Ectodermal cell (in vitro differentiated cells): ENCODE measurements at regions not wholly inside any gene's neighbourhood (a gene's known extent, or its start where the extent isn't known, plus 50 kb on each side); places are given as distances from the start of the nearest gene placed in this dataset.
"Not testable (repeated sequence)": the region's sequence is repeated elsewhere in the genome, so short reads cannot be mapped to it uniquely, and the experiment has no call there.

Source experiments
- H3K27ac ChIP-seq: 2 replicates; pipeline ENCODE4 v1.7.0; 2013; ENCODE audit warnings: mild to moderate bottlenecking, low read depth, low read length; ENCODE audit not compliant: insufficient read depth, poor library complexity, severe bottlenecking
- H3K27me3 ChIP-seq: 2 replicates; pipeline ENCODE4 v1.7.0; 2013; ENCODE audit warnings: mild to moderate bottlenecking, low read length; ENCODE audit not compliant: insufficient read depth, control insufficient read depth, poor library complexity, severe bottlenecking
- H3K36me3 ChIP-seq: one replicate; pipeline ENCODE4 v1.7.0; 2013; ENCODE audit warnings: low read length; ENCODE audit not compliant: control insufficient read depth, insufficient read depth
- H3K4me1 ChIP-seq: one replicate; pipeline ENCODE4 v1.7.0; 2013; ENCODE audit warnings: low read length; ENCODE audit not compliant: control insufficient read depth, insufficient read depth
- H3K4me3 ChIP-seq: 2 replicates; pipeline ENCODE4 v1.7.0; 2013; ENCODE audit warnings: low read depth, low read length, control low read depth; ENCODE audit not compliant: insufficient read depth
- H3K9me3 ChIP-seq: 2 replicates; pipeline ENCODE4 v1.7.0; 2013; ENCODE audit warnings: mild to moderate bottlenecking, low read length, moderate library complexity; ENCODE audit not compliant: control insufficient read depth
- WGBS, 2 experiments: methylation state at CpG; one replicate each; pipeline ENCODE4 v1.1.7; 2013; ENCODE audit warnings: missing lambda C conversion rate in 2 of 2; 5-methylcytosine and 5-hydroxymethylcytosine counted together

DNA sequence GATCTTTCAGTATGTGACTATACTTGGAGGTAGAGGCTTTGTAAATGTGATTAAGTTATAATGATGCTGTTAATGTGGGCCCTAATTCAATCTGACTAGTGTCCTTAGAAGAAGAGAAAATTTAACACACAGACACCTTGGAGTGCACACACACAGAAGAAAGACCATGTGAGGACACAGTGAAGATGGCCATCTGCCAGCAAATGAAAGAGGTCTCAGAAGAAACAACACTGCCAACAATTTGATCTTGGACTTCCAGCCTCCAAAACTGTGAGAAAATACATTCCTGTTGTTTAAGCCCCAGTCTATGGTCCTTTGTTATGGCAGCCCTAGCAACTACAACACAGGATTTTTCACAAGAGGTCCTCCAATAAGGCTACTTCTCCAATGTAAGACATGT lies 120.9 kb upstream of the ABCB5 start:
- H3K36me3 ChIP-seq, result no peaks in the 10 kb centered on the region
- no peak overlapping the region for H3K4me3 ChIP-seq
- H3K4me1 ChIP-seq, result no peaks in the 10 kb centered on the region
- no peak overlapping the region for H3K27ac ChIP-seq
- no peaks in the 10 kb centered on the region for H3K9me3 ChIP-seq
- no peaks in the 10 kb centered on the region for H3K27me3 ChIP-seq

DNA sequence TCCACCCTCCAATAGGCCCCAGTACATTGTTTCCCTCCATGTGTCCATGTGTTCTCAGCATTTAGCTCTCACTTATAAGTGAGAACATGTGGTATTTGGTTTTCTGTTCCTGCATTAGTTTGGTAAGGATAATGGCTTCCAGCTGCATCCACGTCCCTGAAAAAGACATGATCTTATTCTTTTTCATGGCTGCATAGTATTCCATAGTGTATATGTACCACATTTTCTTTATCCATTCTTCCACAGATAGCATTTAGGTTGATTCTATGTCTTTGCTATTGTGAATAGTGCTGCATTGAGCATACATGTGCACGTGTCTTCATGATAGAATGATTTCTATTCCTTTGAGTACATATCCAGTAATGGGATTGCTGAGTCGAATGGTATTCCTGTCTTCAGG lies 114.0 kb upstream of the ABCB5 start:
- H3K27me3 ChIP-seq, H3K27ac ChIP-seq, H3K9me3 ChIP-seq, H3K4me1 ChIP-seq, H3K4me3 ChIP-seq, H3K36me3 ChIP-seq: not testable (repeated sequence)
- 90 to 95% methylated on average over 3 of the region's 3 CpGs for WGBS, 2 experiments

DNA sequence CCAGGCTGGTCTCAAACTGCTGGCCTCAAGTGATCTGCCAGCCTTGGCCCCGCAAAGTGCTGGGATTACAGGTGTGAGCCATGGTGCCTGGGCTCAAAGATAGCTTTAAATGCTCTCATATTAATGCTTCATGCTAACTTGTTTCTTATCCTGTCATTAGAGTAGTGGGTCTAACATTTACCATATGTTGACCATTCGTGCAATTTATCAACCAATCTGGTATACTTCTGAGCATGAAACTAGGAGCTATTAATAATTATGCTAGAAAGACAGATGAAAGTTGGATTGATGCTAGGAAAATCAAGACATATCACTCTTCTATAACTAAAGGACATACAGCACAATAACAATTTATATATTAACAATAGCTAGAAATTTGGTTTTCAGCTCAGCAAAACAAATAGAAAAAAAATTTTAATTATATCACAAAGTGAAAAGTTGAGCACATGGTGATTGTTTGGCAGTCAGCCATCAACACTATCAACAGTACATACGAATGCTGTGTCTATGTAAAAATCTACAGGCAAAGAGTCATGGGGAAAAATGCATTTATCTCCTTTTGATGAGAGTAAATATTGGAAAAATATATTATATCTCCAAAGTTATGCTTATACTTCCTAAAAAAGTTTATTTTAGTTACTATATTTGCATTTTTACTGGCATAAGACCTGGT lies 112.1 kb upstream of the ABCB5 start:
- WGBS, 2 experiments, result 87 to 93% methylated on average over 1 to 2 of the region's 3 CpGs
- H3K4me3 ChIP-seq, result no peak overlapping the region
- no peaks in the 10 kb centered on the region for H3K36me3 ChIP-seq
- no peaks in the 10 kb centered on the region for H3K4me1 ChIP-seq
- H3K9me3 ChIP-seq, result no peaks in the 10 kb centered on the region
- no peaks in the 10 kb centered on the region for H3K27me3 ChIP-seq
- no peak overlapping the region for H3K27ac ChIP-seq

DNA sequence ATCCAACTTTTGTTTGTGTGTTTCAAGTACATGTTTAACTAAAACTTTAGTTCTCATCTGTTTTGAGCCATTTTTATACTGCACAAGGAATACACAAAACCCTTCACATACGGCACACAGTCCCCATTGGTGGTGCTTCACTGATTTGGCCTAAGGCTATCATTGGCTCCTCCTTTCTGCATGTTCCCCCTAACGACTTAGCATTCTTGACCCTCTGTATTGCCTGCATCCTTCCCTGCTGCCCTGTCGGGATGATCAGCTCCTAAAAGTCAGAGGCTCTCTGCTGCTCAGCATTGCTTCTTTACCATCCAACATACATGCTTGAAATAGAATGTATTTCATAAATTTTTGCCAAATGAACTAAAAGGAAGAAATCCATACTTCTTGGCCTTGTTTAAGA lies 111.4 kb upstream of the ABCB5 start:
- H3K9me3 ChIP-seq, result no peaks in the 10 kb centered on the region
- H3K36me3 ChIP-seq, result no peaks in the 10 kb centered on the region
- H3K27me3 ChIP-seq, result no peaks in the 10 kb centered on the region
- H3K4me1 ChIP-seq, result no peaks in the 10 kb centered on the region
- WGBS, 2 experiments, result 62 to 65% methylated on average over 3 of the region's 3 CpGs
- H3K4me3 ChIP-seq, result no peak overlapping the region
- no peak overlapping the region for H3K27ac ChIP-seq

DNA sequence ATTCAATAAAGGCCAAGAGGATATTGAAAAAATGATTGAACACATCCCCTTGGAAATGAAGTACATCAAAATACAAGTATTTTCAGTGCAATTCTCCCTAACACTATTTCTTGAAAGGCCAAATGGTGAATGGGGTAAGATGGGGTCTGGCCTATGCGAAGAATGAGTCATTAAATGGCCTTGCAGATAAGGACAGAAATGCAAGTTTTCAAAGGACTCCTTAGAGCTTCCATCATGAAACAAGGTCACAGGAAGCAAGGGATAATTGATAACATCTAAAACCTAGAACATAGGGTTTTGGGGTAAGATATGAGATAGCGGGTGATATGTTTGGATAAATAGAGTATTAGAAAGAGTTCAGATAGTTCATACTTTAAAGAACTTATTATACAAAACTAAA lies 109.3 kb upstream of the ABCB5 start:
- no peak overlapping the region for H3K27ac ChIP-seq
- 94 to 100% methylated on average over 1 to 2 of the region's 2 CpGs for WGBS, 2 experiments
- no peaks in the 10 kb centered on the region for H3K9me3 ChIP-seq
- no peak overlapping the region for H3K4me3 ChIP-seq
- H3K27me3 ChIP-seq, result no peaks in the 10 kb centered on the region
- no peaks in the 10 kb centered on the region for H3K36me3 ChIP-seq
- no peaks in the 10 kb centered on the region for H3K4me1 ChIP-seq

DNA sequence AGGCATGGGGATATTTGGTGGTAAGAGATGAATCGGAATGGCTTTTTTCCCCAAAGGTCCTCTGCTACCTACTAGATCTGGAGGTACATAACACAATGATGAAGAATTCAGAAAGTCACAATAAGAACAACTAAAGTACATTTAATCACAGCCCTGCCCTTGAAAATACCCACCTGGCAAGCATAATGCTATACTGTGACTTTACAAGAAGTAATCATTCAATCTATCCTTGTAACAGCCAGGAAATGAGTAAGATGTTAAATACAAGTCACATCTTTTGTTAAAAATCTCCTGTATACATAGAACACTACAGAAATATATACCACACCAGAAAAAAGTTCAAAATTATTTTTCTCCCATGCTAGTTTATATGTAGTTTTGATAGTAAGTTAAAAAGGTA lies 108.3 kb upstream of the ABCB5 start:
- 88 to 100% methylated on average over 1 of the region's 1 CpG for WGBS, 2 experiments
- H3K27ac ChIP-seq, result no peak overlapping the region
- no peak overlapping the region for H3K4me3 ChIP-seq
- no peaks in the 10 kb centered on the region for H3K27me3 ChIP-seq
- no peaks in the 10 kb centered on the region for H3K36me3 ChIP-seq
- no peaks in the 10 kb centered on the region for H3K4me1 ChIP-seq
- H3K9me3 ChIP-seq, result no peaks in the 10 kb centered on the region

DNA sequence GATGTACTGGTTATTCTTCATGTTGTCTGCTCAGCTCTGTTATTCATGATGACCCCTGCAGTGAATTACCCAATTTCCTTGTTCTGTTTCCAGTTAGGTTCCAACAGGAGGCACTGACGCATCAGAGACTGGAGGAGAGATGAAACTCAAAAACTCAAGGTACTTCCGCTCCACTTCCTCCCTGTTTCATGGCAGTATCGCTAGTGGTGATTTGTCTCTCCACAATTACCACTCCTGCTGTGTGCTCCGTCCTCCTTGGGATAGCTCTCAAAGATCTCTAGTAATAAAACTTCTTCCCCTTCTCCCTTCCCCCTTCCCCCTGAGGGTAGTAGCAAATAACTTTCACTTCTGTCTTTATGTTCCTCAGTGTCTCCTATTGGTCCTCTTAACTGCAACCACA lies 107.4 kb upstream of the ABCB5 start:
- no peaks in the 10 kb centered on the region for H3K4me1 ChIP-seq
- no peak overlapping the region for H3K4me3 ChIP-seq
- H3K36me3 ChIP-seq, result no peaks in the 10 kb centered on the region
- WGBS, 2 experiments, result 78 to 79% methylated on average over 4 of the region's 4 CpGs
- H3K9me3 ChIP-seq, result no peaks in the 10 kb centered on the region
- H3K27ac ChIP-seq, result no peak overlapping the region
- H3K27me3 ChIP-seq, result no peaks in the 10 kb centered on the region

DNA sequence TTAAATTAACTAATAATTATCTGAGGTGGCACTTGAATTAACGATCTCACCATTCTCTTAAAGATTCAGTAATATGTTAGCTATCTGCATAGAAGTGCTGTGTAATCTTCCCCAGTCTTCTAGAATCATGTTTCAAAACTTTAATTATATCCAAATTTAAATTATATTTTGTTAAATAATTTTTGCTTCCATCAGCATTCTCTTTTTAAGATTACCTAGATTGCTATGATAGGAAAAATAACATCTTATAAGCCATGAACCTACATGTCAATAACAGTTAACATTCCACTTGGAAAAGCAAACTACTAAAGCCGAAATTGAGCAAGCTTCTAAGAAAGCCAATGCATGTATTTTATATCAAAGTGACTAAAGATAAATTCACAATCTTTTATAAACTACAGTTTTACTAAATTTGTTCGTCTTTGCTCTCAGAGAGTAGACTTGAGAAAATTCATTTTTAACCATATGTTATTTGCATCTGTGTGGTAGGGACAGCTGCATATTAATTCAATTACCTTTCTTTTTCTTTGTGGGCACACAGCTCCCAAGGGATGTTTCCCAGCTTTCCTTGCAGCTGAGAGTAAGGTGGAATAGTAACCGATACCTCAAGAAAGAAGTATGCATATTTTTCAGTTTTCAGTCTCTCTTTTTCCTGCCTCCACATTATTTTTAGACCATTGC lies 105.4 kb upstream of the ABCB5 start:
- WGBS, 2 experiments, result 88 to 100% methylated on average over 1 to 2 of the region's 4 CpGs

DNA sequence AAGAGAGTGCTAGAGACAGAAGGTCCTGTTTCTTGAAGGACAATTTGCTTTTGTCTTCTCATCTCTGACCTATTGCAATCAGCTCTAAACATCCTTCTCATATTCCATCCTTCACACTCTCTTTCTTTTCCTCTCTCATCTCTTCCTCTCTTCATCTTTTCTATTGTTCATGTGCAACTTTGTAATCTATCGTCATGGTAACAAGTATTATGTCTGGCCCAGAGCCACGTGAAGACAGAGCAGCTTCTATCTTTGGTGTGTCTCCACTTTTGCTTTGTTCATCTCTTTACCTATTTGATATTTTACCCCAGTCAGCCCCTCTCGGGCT lies 104.9 kb upstream of the ABCB5 start:
- H3K36me3 ChIP-seq, result no peaks in the 10 kb centered on the region
- H3K9me3 ChIP-seq, result no peaks in the 10 kb centered on the region
- no peaks in the 10 kb centered on the region for H3K27me3 ChIP-seq
- no peaks in the 10 kb centered on the region for H3K4me1 ChIP-seq
- no peak overlapping the region for H3K4me3 ChIP-seq
- H3K27ac ChIP-seq, result no peak overlapping the region
- WGBS, 2 experiments, result 92 to 95% methylated on average over 3 of the region's 3 CpGs

More for the DNA sequence above, 105.4 kb upstream of the ABCB5 start:
- no peaks in the 10 kb centered on the region for H3K36me3 ChIP-seq
- no peaks in the 10 kb centered on the region for H3K4me1 ChIP-seq
- H3K9me3 ChIP-seq, result no peaks in the 10 kb centered on the region
- H3K27me3 ChIP-seq, result no peaks in the 10 kb centered on the region
- no peak overlapping the region for H3K27ac ChIP-seq
- no peak overlapping the region for H3K4me3 ChIP-seq

DNA sequence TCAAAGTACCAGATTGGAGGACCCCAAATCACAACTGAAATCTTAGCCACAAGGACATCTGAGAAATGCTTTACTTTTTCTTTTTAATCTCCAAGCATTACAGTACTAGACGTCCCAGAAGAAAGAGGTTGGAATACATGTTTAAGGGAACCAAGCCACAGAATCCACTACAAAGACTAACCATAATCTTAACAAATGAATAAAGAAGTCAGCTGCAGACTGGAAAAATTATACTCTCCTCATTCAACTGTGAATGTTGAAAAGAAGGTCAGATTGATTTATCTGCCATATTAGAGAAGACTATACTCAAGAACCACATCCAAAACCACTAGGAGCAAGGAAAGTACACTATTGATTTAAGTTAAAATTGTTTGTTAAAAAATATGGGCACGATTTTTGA lies 102.1 kb upstream of the ABCB5 start:
- no peaks in the 10 kb centered on the region for H3K36me3 ChIP-seq
- 80 to 100% methylated on average over 1 of the region's 2 CpGs for WGBS, 2 experiments

DNA sequence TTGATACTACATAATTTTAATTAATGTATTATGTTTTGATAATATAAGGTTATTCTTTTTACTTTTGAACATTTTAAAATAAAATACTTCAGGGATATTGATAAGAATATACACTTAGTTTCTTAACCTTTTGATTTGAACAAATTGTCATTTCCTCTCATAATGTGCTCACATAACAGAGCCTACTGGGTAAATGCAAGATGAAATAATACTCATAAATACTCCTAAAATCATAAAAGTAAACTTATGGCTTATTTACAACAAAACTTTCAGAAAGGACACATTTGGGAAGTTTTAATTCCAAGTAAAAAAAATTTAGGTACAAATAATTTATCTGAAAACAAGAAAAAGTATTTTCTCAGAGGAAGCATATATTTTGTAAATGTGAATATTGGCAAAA lies 101.6 kb upstream of the ABCB5 start:
- Histone ChIP-seq H3K36me3 (no peaks in the 10 kb centered on the region), H3K27ac (no peak overlapping the region)

More for the DNA sequence above, 102.1 kb upstream of the ABCB5 start:
- Histone ChIP-seq H3K4me1 (no peaks in the 10 kb centered on the region), H3K4me3 (no peak overlapping the region), H3K9me3 (no peaks in the 10 kb centered on the region), H3K27ac (no peak overlapping the region), H3K27me3 (no peaks in the 10 kb centered on the region)

More for the DNA sequence above, 101.6 kb upstream of the ABCB5 start:
- Histone ChIP-seq H3K4me3 (no peak overlapping the region), H3K9me3 (no peaks in the 10 kb centered on the region), H3K4me1 (no peaks in the 10 kb centered on the region), H3K27me3 (no peaks in the 10 kb centered on the region)
